ENCODE measurements at regions not wholly inside any gene's neighbourhood (a gene's known extent, or its start where the extent isn't known, plus 50 kb on each side); places are given as distances from the start of the nearest gene placed in this dataset.
"Not testable (repeated sequence)": the region's sequence is repeated elsewhere in the genome, so short reads cannot be mapped to it uniquely, and the experiment has no call there.

GRCh38 chr4:155060873-155061272, 147.6 kb upstream of the NPY2R start:
- intact Hi-C loops (cut with DNase I): no loop called here
- H3K4me3 ChIP-seq: no peak overlapping the region
- WGBS, 2 donors: 73 to 82% methylated on average over 1 of the region's 1 CpG
- H3K36me3 ChIP-seq: no peaks in the 10 kb centered on the region
- DNase-seq: no peak
- no peak overlapping the region for H3K27ac ChIP-seq
- no peaks in the 10 kb centered on the region for H3K4me1 ChIP-seq
- H3K9me3 ChIP-seq: no peaks in the 10 kb centered on the region
- TF ChIP-seq POLR2AphosphoS5 (IDR thresholded peaks at IDR 0.05) (no peak), POLR2A (IDR thresholded peaks at IDR 0.05) (no peak), EP300 (IDR thresholded peaks at IDR 0.05) (no peak)
- TF ChIP-seq, protein P1, sequence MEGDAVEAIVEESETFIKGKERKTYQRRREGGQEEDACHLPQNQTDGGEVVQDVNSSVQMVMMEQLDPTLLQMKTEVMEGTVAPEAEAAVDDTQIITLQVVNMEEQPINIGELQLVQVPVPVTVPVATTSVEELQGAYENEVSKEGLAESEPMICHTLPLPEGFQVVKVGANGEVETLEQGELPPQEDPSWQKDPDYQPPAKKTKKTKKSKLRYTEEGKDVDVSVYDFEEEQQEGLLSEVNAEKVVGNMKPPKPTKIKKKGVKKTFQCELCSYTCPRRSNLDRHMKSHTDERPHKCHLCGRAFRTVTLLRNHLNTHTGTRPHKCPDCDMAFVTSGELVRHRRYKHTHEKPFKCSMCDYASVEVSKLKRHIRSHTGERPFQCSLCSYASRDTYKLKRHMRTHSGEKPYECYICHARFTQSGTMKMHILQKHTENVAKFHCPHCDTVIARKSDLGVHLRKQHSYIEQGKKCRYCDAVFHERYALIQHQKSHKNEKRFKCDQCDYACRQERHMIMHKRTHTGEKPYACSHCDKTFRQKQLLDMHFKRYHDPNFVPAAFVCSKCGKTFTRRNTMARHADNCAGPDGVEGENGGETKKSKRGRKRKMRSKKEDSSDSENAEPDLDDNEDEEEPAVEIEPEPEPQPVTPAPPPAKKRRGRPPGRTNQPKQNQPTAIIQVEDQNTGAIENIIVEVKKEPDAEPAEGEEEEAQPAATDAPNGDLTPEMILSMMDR (IDR thresholded peaks at IDR 0.05): no peak
- no peaks in the 10 kb centered on the region for H3K27me3 ChIP-seq

DNA sequence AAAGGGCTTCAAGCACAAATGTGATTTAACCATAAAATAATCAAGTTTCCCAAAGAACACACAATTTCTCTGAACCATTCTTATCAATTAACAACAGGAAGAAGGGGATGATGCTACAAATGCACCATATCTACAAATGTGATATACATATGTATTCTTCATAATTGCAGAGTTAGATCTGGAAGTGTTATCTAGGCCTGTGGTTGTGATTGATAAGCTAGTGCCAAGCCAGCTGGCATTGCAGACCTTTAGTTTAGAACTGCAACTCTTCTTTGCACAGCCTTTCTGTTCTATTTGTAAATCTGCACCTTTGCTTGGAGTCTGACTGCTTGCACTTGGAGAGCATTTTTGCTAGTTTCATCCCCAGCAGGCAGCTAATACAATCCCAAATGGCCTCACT, 145.5 kb upstream of the NPY2R start:
- no peak for TF ChIP-seq EP300 (IDR thresholded peaks at IDR 0.05)
- TF ChIP-seq, protein P1 (IDR thresholded peaks at IDR 0.05): no peak
- no peak for TF ChIP-seq POLR2AphosphoS5 (IDR thresholded peaks at IDR 0.05)
- no peak for TF ChIP-seq POLR2A (IDR thresholded peaks at IDR 0.05)
- Histone ChIP-seq H3K4me3 (no peak overlapping the region), H3K36me3 (no peaks in the 10 kb centered on the region), H3K9me3 (no peaks in the 10 kb centered on the region), H3K4me1 (no peaks in the 10 kb centered on the region), H3K27me3 (no peaks in the 10 kb centered on the region), H3K27ac (no peak overlapping the region)
- DNase-seq: no peak
- intact Hi-C loops (cut with DNase I): no loop called here

- H3K27ac ChIP-seq; H3K4me1 ChIP-seq; H3K4me3 ChIP-seq; DNase-seq; H3K27me3 ChIP-seq; intact Hi-C loops (cut with DNase I); H3K36me3 ChIP-seq; H3K9me3 ChIP-seq: not testable (repeated sequence)
- WGBS, 2 donors: 92 to 95% methylated on average over 7 of the region's 7 CpGs
These were observed 143.5 kb upstream of the NPY2R start for GRCh38 chr4:155064934-155065333.

DNA sequence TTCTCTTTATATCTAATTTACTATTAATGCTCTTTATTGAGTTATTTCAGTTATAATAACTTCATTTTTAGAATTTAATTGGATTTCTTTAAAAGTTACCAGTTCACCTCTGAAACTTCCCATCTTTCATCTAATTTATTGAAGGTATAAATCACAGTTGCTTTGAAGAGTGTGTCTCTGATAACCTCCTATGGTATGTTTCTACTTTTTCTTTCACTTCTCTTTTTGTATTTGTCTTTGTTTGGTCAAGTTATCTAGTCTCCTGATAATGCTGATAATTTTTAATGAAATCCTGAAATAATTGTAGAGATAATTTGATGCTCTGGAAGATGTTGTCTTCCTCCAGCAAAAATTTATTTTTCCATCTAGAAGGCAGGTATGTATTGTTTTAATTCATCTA, 141.6 kb upstream of the NPY2R start:
- H3K9me3 ChIP-seq: no peaks in the 10 kb centered on the region
- no peaks in the 10 kb centered on the region for H3K36me3 ChIP-seq
- intact Hi-C loops (cut with DNase I): no loop called here
- no peaks in the 10 kb centered on the region for H3K27me3 ChIP-seq
- no peak for DNase-seq
- H3K27ac ChIP-seq: no peak overlapping the region
- H3K4me1 ChIP-seq: no peaks in the 10 kb centered on the region
- no peak overlapping the region for H3K4me3 ChIP-seq
- TF ChIP-seq POLR2AphosphoS5 (IDR thresholded peaks at IDR 0.05) (no peak), EP300 (IDR thresholded peaks at IDR 0.05) (no peak), POLR2A (IDR thresholded peaks at IDR 0.05) (no peak)
- TF ChIP-seq, protein P1 (IDR thresholded peaks at IDR 0.05): no peak

DNA sequence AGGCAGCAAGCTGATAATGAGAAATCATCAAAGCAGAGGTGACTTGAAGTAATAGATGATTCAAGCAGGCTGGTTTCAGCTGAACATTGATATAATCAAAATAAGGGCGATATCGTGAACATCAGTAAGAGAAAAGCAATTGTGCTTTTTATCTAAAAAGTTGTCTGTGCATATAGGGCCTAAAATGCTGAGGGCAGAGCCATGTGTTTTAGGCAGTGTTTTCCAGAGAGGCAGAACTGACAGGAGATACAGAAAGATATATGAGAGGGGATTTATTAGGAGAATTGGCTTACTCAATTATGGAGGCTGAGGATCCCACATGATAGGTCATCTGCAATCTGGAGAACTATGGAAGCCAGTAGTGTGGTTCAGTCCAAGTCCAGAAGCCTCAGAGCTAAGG, 136.5 kb upstream of the NPY2R start:
- Histone ChIP-seq H3K36me3 (no peaks in the 10 kb centered on the region), H3K4me1 (no peaks in the 10 kb centered on the region), H3K9me3 (no peaks in the 10 kb centered on the region), H3K4me3 (no peak overlapping the region), H3K27me3 (no peaks in the 10 kb centered on the region), H3K27ac (no peak overlapping the region)
- DNase-seq: no peak
- intact Hi-C loops (cut with DNase I): no loop called here
- WGBS, 2 donors: 91 to 95% methylated on average over 2 of the region's 2 CpGs
- TF ChIP-seq EP300 (IDR thresholded peaks at IDR 0.05) (no peak), POLR2AphosphoS5 (IDR thresholded peaks at IDR 0.05) (no peak), POLR2A (IDR thresholded peaks at IDR 0.05) (no peak)
- TF ChIP-seq, protein P1 (IDR thresholded peaks at IDR 0.05): no peak
